HepG2 (cell line): ENCODE measurements at regions not wholly inside any gene's neighbourhood (a gene's known extent, or its start where the extent isn't known, plus 50 kb on each side); places are given as distances from the start of the nearest gene placed in this dataset.

ENCODE experiments used
- ATAC-seq: fragments of 200-7000 bp; cut with Tn5 transposase; 3 replicates; pipeline ENCODE4 v1.9.1; 2020; ENCODE audit warnings: mild to moderate bottlenecking, moderate library complexity
- BruUV-seq: library from RNA; stranded (reverse); fragments of 400-500 nt; replicated peaks from 2 replicates; lab custom pipeline; 2021; lab: Mats Ljungman, UMichigan
- CTCF ChIA-PET: fragments of 300-600 bp; formaldehyde crosslinking; extraction: SDS; loops from one replicate; lab custom pipeline; 2021; ENCODE audit warnings: low total read pairs, inconsistent platforms, low intra/inter-chr PET ratio; lab: Yijun Ruan, JAX
- POLR2A ChIA-PET: fragments of 350-600 bp; sonication (Branson Sonifier 250); formaldehyde crosslinking; loops from one replicate; lab custom pipeline; 2020; ENCODE audit warnings: antibody characterized with exemption, inconsistent platforms; lab: Yijun Ruan, JAX
- DNase-seq: peaks from one replicate; pipeline ENCODE4 v3.0.0-alpha.2; 2015; ENCODE audit warnings: low spot score
- FAIRE-seq: peaks from 3 replicates; lab custom pipeline; 2011; peaks lifted over from hg19 to GRCh38; lab: Jason Lieb, UNC
- H2AFZ ChIP-seq: one replicate; pipeline ENCODE4 v1.6.1; 2011; ENCODE audit warnings: low read length, inconsistent platforms
- H3K27ac ChIP-seq: fragments of 300-600 bp; 3 replicates; pipeline ENCODE4 v1.8.0; 2011; ENCODE audit warnings: mixed run types, mild to moderate bottlenecking, mixed read lengths, low read length, inconsistent platforms; ENCODE audit not compliant: insufficient read depth; ENCODE audit errors: extremely low read length
- H3K27me3 ChIP-seq, 2 experiments: fragments of 200-600 bp in 1 of 2; 2 replicates in 1 of 2; 3 replicates in 1 of 2; pipeline versions ENCODE4 v1.6.0 to v1.8.0; 2011; ENCODE audit warnings: low read length in 2 of 2, mild to moderate bottlenecking in 2 of 2, moderate library complexity in 2 of 2, inconsistent platforms in 1 of 2; ENCODE audit not compliant: insufficient read depth in 2 of 2, control insufficient read depth in 1 of 2
- H3K36me3 ChIP-seq, 2 experiments: fragments of 200-600 bp in 1 of 2; replicated peaks in 1 of 2; 2 replicates in 1 of 2; 3 replicates in 1 of 2; pipeline versions ENCODE4 v1.5.1 to v1.8.0; 2011; ENCODE audit warnings: low read length in 2 of 2, inconsistent platforms in 1 of 2; ENCODE audit not compliant: insufficient read depth in 2 of 2, control insufficient read depth in 1 of 2
- H3K4me1 ChIP-seq: 2 replicates; pipeline ENCODE4 v1.5.1; 2012; ENCODE audit warnings: low read length, inconsistent platforms; ENCODE audit not compliant: insufficient read depth
- H3K4me2 ChIP-seq: 2 replicates; pipeline ENCODE4 v1.6.0; 2011; ENCODE audit warnings: low read depth, low read length, inconsistent platforms
- H3K4me3 ChIP-seq, 3 experiments: fragments of 200-600 bp in 1 of 3; sonication (generic), shearing (Covaris generic) in 1 of 3; replicated peaks in 1 of 3; 2 replicates each; pipeline ENCODE4 v1.5.1; 2011 to 2016; ENCODE audit warnings: low read length in 3 of 3, inconsistent platforms in 2 of 3, low read depth in 2 of 3, mild to moderate bottlenecking in 2 of 3, control low read depth in 1 of 3, mixed read lengths in 1 of 3; ENCODE audit not compliant: insufficient read depth in 1 of 3
- H3K79me2 ChIP-seq: one replicate; pipeline ENCODE4 v1.6.1; 2011; ENCODE audit warnings: low read length, inconsistent platforms; ENCODE audit not compliant: insufficient read depth
- H3K9ac ChIP-seq: 2 replicates; pipeline ENCODE4 v1.6.0; 2011; ENCODE audit warnings: mild to moderate bottlenecking, low read depth, low read length, inconsistent platforms; ENCODE audit not compliant: insufficient read depth
- H3K9me3 ChIP-seq: 2 replicates; pipeline ENCODE4 v1.5.1; 2012; ENCODE audit warnings: mild to moderate bottlenecking, low read length
- H4K20me1 ChIP-seq: 2 replicates; pipeline ENCODE4 v1.6.0; 2011; ENCODE audit warnings: inconsistent platforms, mild to moderate bottlenecking, low read length, moderate library complexity; ENCODE audit not compliant: insufficient read depth
- HOXD1 ChIP-seq: sonication (generic); formaldehyde crosslinking; IDR thresholded peaks from 2 replicates; pipeline ENCODE4 v1.5.0; 2020; ENCODE audit warnings: missing genetic modification reagents
- NR1H2 ChIP-seq: sonication (generic); formaldehyde crosslinking; IDR thresholded peaks from 2 replicates; pipeline ENCODE4 v1.8.1; 2022; ENCODE audit warnings: low read depth, missing genetic modification reagents, borderline replicate concordance
- SMAD9 ChIP-seq: sonication (generic); formaldehyde crosslinking; IDR thresholded peaks from 2 replicates; pipeline ENCODE4 v1.5.1; 2020; ENCODE audit warnings: mild to moderate bottlenecking, missing genetic modification reagents
- SOX5 ChIP-seq: IDR thresholded peaks from 2 replicates; pipeline ENCODE4 v1.6.1; 2016; ENCODE audit warnings: borderline replicate concordance
- TRIM24 ChIP-seq: sonication (generic); formaldehyde crosslinking; IDR thresholded peaks from 2 replicates; pipeline ENCODE4 v1.8.0; 2022; ENCODE audit warnings: mild to moderate bottlenecking, missing genetic modification reagents
- TSC22D2 ChIP-seq: sonication (generic); formaldehyde crosslinking; IDR thresholded peaks from 2 replicates; pipeline ENCODE4 v1.5.1; 2020; ENCODE audit warnings: missing genetic modification reagents, mild to moderate bottlenecking, borderline replicate concordance
- ZIK1 ChIP-seq: sonication (generic); formaldehyde crosslinking; IDR thresholded peaks from 2 replicates; pipeline ENCODE4 v1.5.0; 2020; ENCODE audit warnings: mild to moderate bottlenecking, low read depth, missing genetic modification reagents, borderline replicate concordance
- ZNF205 ChIP-seq: IDR thresholded peaks from 2 replicates; pipeline ENCODE4 v1.6.1; 2018; ENCODE audit warnings: missing biosample characterization, missing genetic modification reagents
- ZNF24 ChIP-seq: fragments of 450-650 bp; IDR thresholded peaks from 2 replicates; pipeline ENCODE4 v1.6.1; 2017; ENCODE audit warnings: antibody characterized with exemption, mild to moderate bottlenecking
- ZNF329 ChIP-seq: sonication (generic); formaldehyde crosslinking; IDR thresholded peaks from 2 replicates; pipeline ENCODE4 v1.9.0; 2021; ENCODE audit warnings: low read depth, mild to moderate bottlenecking, missing genetic modification reagents
- ZNF335 ChIP-seq: sonication (generic); formaldehyde crosslinking; IDR thresholded peaks from 2 replicates; pipeline ENCODE4 v1.4.0; 2020; ENCODE audit warnings: missing genetic modification reagents
- ZSCAN9 ChIP-seq: IDR thresholded peaks from 2 replicates; pipeline ENCODE4 v1.6.1; 2016; ENCODE audit warnings: borderline replicate concordance
- WGBS: methylation state at CpG from one replicate; pipeline ENCODE4 v1.1.6; 2017; ENCODE audit warnings: low lambda C conversion rate; 5-methylcytosine and 5-hydroxymethylcytosine counted together
- in situ Hi-C: cut with HindIII; loops from 2 replicates; pipeline ENCODE4 v1.10.0; 2017; ENCODE audit warnings: low pct_unique_long_range_greater_than_20kb; ENCODE audit not compliant: extremely low pct_ligation_motif_present
- intact Hi-C: fragments of 100-400 bp; cut with micrococcal nuclease; formaldehyde crosslinking; loops from one replicate; pipeline ENCODE4 v1.10.0; 2022; ENCODE audit not compliant: unreplicated experiment
- TF ChIP-seq, protein P1 (sequence below): sonication (generic); formaldehyde crosslinking; IDR thresholded peaks from 2 replicates; pipeline ENCODE4 v1.4.0; 2020; ENCODE audit warnings: missing genetic modification reagents
- TF ChIP-seq, protein P2 (sequence below): sonication (generic); formaldehyde crosslinking; conservative IDR thresholded peaks from 2 replicates; pipeline ENCODE4 v1.4.0; 2020; ENCODE audit warnings: missing genetic modification reagents
- TF ChIP-seq, protein P3 (sequence below): IDR thresholded peaks from 2 replicates; pipeline ENCODE4 v1.6.1; 2016; ENCODE audit warnings: low read depth, control low read depth
- TF ChIP-seq, protein P4 (sequence below): sonication (generic); formaldehyde crosslinking; IDR thresholded peaks from 2 replicates; pipeline ENCODE4 v1.4.0; 2020; ENCODE audit warnings: missing genetic modification reagents
- TF ChIP-seq, protein P5 (sequence below): fragments of 450-650 bp; IDR thresholded peaks from 2 replicates; pipeline ENCODE4 v1.6.1; 2016

DNA sequence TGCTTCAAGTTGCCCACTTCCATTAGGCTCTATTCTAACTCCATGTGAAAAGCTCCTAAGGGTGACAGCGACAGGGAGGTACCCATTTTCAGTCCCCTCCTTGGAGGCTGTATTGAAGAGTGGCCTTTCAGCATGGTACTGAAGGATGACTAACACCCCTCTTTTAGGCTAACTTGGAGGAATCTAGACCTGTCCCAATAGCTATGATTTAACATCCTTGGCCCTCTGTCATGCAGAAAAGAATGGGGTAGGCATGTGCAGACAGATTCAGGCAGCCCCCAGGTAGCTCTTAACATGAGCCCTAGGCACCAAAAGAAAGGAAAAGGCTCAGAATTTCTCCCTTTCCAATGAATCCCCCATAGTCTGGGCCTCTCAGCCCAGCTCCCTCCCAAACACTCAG, 89.3 kb upstream of the AMOTL1 start (continued):
- TF ChIP-seq, protein P1, sequence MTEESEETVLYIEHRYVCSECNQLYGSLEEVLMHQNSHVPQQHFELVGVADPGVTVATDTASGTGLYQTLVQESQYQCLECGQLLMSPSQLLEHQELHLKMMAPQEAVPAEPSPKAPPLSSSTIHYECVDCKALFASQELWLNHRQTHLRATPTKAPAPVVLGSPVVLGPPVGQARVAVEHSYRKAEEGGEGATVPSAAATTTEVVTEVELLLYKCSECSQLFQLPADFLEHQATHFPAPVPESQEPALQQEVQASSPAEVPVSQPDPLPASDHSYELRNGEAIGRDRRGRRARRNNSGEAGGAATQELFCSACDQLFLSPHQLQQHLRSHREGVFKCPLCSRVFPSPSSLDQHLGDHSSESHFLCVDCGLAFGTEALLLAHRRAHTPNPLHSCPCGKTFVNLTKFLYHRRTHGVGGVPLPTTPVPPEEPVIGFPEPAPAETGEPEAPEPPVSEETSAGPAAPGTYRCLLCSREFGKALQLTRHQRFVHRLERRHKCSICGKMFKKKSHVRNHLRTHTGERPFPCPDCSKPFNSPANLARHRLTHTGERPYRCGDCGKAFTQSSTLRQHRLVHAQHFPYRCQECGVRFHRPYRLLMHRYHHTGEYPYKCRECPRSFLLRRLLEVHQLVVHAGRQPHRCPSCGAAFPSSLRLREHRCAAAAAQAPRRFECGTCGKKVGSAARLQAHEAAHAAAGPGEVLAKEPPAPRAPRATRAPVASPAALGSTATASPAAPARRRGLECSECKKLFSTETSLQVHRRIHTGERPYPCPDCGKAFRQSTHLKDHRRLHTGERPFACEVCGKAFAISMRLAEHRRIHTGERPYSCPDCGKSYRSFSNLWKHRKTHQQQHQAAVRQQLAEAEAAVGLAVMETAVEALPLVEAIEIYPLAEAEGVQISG (CRISPR knock-in tag), result no peak
- TF ChIP-seq TRIM24 (CRISPR knock-in tag) (no peak), HOXD1 (CRISPR knock-in tag) (no peak), ZIK1 (no peak), ZNF205 (no peak)
- TF ChIP-seq, protein P2, sequence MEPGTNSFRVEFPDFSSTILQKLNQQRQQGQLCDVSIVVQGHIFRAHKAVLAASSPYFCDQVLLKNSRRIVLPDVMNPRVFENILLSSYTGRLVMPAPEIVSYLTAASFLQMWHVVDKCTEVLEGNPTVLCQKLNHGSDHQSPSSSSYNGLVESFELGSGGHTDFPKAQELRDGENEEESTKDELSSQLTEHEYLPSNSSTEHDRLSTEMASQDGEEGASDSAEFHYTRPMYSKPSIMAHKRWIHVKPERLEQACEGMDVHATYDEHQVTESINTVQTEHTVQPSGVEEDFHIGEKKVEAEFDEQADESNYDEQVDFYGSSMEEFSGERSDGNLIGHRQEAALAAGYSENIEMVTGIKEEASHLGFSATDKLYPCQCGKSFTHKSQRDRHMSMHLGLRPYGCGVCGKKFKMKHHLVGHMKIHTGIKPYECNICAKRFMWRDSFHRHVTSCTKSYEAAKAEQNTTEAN (CRISPR knock-in tag), result no peak

DNA sequence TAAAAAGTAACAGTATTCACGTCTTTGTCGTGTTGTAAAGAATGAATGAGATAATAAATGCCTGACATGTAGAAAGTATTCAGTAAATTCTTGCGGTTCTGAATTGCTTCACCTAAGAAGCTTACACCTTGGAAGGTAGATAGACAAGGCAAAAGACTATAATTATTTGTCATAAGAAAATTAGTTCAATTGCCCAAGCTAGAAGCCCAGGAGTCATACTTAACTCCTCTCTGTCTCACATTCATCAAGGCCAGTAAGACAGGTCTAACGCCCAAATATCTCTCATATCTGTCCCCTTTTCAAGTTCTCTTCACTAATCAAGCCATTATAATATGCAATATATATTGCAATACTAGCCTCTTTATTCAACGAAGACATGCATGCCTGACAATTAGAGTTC, 87.7 kb upstream of the AMOTL1 start:
- Histone ChIP-seq H3K4me3 (no peak overlapping the region), H3K4me2 (no peak overlapping the region), H3K36me3 (no peaks in the 10 kb centered on the region), H3K27me3 (no peaks in the 10 kb centered on the region; a peak in 1 of 5 replicates), H3K9me3 (no peaks in the 10 kb centered on the region), H3K9ac (no peak overlapping the region), H4K20me1 (no peaks in the 10 kb centered on the region), H3K27ac (no peak overlapping the region), H3K79me2 (no peaks in the 10 kb centered on the region), H3K4me1 (no peaks in the 10 kb centered on the region), H2AFZ (no peak overlapping the region)
- intact Hi-C loops, result no loop called here
- ATAC-seq, result no peak
- ChIA-PET CTCF (no interaction called here), POLR2A (no interaction called here)
- no peak for DNase-seq
- FAIRE-seq, result no peak
- in situ Hi-C loops, result no loop called here
- WGBS, result 12% methylated on average over 5 of the region's 5 CpGs
- BruUV-seq, result no TSS peak
- no peak for TF ChIP-seq SMAD9 (CRISPR knock-in tag)
- TF ChIP-seq, protein P3, sequence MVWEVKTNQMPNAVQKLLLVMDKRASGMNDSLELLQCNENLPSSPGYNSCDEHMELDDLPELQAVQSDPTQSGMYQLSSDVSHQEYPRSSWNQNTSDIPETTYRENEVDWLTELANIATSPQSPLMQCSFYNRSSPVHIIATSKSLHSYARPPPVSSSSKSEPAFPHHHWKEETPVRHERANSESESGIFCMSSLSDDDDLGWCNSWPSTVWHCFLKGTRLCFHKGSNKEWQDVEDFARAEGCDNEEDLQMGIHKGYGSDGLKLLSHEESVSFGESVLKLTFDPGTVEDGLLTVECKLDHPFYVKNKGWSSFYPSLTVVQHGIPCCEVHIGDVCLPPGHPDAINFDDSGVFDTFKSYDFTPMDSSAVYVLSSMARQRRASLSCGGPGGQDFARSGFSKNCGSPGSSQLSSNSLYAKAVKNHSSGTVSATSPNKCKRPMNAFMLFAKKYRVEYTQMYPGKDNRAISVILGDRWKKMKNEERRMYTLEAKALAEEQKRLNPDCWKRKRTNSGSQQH (CRISPR knock-in tag), result no peak
- TF ChIP-seq ZNF329 (CRISPR knock-in tag), result no peak
- TF ChIP-seq SOX5 (CRISPR knock-in tag), result no peak
- TF ChIP-seq, protein P4, sequence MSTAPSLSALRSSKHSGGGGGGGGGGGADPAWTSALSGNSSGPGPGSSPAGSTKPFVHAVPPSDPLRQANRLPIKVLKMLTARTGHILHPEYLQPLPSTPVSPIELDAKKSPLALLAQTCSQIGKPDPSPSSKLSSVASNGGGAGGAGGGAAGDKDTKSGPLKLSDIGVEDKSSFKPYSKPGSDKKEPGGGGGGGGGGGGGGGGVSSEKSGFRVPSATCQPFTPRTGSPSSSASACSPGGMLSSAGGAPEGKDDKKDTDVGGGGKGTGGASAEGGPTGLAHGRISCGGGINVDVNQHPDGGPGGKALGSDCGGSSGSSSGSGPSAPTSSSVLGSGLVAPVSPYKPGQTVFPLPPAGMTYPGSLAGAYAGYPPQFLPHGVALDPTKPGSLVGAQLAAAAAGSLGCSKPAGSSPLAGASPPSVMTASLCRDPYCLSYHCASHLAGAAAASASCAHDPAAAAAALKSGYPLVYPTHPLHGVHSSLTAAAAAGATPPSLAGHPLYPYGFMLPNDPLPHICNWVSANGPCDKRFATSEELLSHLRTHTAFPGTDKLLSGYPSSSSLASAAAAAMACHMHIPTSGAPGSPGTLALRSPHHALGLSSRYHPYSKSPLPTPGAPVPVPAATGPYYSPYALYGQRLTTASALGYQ, result no peak
- TF ChIP-seq, protein P5, sequence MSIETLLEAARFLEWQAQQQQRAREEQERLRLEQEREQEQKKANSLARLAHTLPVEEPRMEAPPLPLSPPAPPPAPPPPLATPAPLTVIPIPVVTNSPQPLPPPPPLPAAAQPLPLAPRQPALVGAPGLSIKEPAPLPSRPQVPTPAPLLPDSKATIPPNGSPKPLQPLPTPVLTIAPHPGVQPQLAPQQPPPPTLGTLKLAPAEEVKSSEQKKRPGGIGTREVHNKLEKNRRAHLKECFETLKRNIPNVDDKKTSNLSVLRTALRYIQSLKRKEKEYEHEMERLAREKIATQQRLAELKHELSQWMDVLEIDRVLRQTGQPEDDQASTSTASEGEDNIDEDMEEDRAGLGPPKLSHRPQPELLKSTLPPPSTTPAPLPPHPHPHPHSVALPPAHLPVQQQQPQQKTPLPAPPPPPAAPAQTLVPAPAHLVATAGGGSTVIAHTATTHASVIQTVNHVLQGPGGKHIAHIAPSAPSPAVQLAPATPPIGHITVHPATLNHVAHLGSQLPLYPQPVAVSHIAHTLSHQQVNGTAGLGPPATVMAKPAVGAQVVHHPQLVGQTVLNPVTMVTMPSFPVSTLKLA, result no peak
- TF ChIP-seq ZSCAN9, result no peak
- TF ChIP-seq NR1H2 (CRISPR knock-in tag), result no peak
- TF ChIP-seq ZNF24, result no peak
- no peak for TF ChIP-seq ZNF335 (CRISPR knock-in tag)
- no peak for TF ChIP-seq TSC22D2 (CRISPR knock-in tag)
